Stomach (tissue), 8 donors: ENCODE measurements at regions not wholly inside any gene's neighbourhood (a gene's known extent, or its start where the extent isn't known, plus 50 kb on each side); places are given as distances from the start of the nearest gene placed in this dataset.

ENCODE experiments used
- DNase-seq, 2 donors: peaks; one replicate each; pipeline versions ENCODE4 v3.0.0 to v3.0.0-alpha.2; 2013 to 2019
- H3K27ac ChIP-seq, 5 donors: fragments of 200-600 bp in 4 of 5; sonication (generic) in 4 of 5; one replicate each; pipeline ENCODE4 v1.5.1; 2013 to 2019; ENCODE audit warnings: mild to moderate bottlenecking in 1 of 5, moderate library complexity in 1 of 5
- H3K27me3 ChIP-seq, 3 donors: fragments of 200-600 bp; sonication (generic); one replicate each; pipeline ENCODE4 v1.5.1; 2017 to 2019; ENCODE audit warnings: mixed run types in 1 of 3
- H3K36me3 ChIP-seq, 4 donors: fragments of 200-600 bp; sonication (generic); 1 replicate in 3 of 4; 2 replicates in 1 of 4; pipeline ENCODE4 v1.5.1; 2016 to 2019
- H3K4me1 ChIP-seq, 4 donors: fragments of 200-600 bp; sonication (generic); one replicate each; pipeline ENCODE4 v1.5.1; 2016 to 2019
- H3K4me3 ChIP-seq, 4 donors: fragments of 200-600 bp; sonication (generic) in 3 of 4; one replicate each; pipeline ENCODE4 v1.5.1; 2016 to 2019; ENCODE audit warnings: mild to moderate bottlenecking in 1 of 4
- H3K9me3 ChIP-seq, 4 donors: fragments of 200-600 bp; sonication (generic); one replicate each; pipeline ENCODE4 v1.5.1; 2016 to 2019
- CTCF ChIP-seq, 7 experiments: fragments of 450-650 bp in 4 of 7; fragments of 200-600 bp in 3 of 7; sonication (generic) in 3 of 7; IDR thresholded peaks; one replicate each; pipeline ENCODE4 v1.5.1; 2016 to 2019; ENCODE audit warnings: antibody characterized with exemption in 7 of 7, control low read depth in 2 of 7, mild to moderate bottlenecking in 1 of 7
- EP300 ChIP-seq: sonication (generic); formaldehyde crosslinking; IDR thresholded peaks from one replicate; pipeline ENCODE4 v1.6.1; 2017; ENCODE audit warnings: antibody characterized with exemption
- POLR2A ChIP-seq, 4 donors: fragments of 450-650 bp; IDR thresholded peaks; one replicate each; pipeline ENCODE4 v1.6.1; 2016; ENCODE audit warnings: antibody characterized with exemption in 4 of 4, control low read depth in 2 of 4, mild to moderate bottlenecking in 1 of 4, moderate library complexity in 1 of 4
- POLR2AphosphoS5 ChIP-seq, 3 donors: sonication (generic); formaldehyde crosslinking; IDR thresholded peaks; one replicate each; pipeline ENCODE4 v1.6.1; 2016; ENCODE audit warnings: antibody characterized with exemption in 3 of 3
- WGBS, 5 donors: extraction: QIAGEN DNeasy Blood & Tissue Kit in 3 of 5; methylation state at CpG; one replicate each; pipeline versions ENCODE4 v1.1.5 to v1.1.7; 2013 to 2018; 5-methylcytosine and 5-hydroxymethylcytosine counted together
- intact Hi-C: fragments of 100-400 bp; cut with DNase I; formaldehyde crosslinking; loops from one replicate; pipeline ENCODE4 v1.15.1; 2023; ENCODE audit warnings: low total_unique reads
- donor health status: healthy with polysubstance abuse.
- donor health status: Bipolar disorder and iron deficiency.
- donor health status: healthy.

GRCh38 chr10:55224007-55224781, 423.2 kb upstream of the PCDH15 start:
- TF ChIP-seq CTCF (IDR thresholded peaks at IDR 0.05) (no peak), EP300 (no peak), POLR2AphosphoS5 (IDR thresholded peaks at IDR 0.05) (no peak), POLR2A (IDR thresholded peaks at IDR 0.05) (no peak)
- no peaks in the 10 kb centered on the region for H3K36me3 ChIP-seq
- H3K27me3 ChIP-seq = no peaks in the 10 kb centered on the region
- H3K27ac ChIP-seq = no peak overlapping the region
- no peaks in the 10 kb centered on the region for H3K9me3 ChIP-seq
- H3K4me1 ChIP-seq = no peaks in the 10 kb centered on the region
- WGBS, 5 donors = 77 to 89% (median 85%) methylated on average over 5 of the region's 5 CpGs
- H3K4me3 ChIP-seq = no peak overlapping the region
- DNase-seq = no peak
- intact Hi-C loops = no loop called here

- no peak for DNase-seq
- Histone ChIP-seq H3K9me3 (no peaks in the 10 kb centered on the region), H3K36me3 (no peaks in the 10 kb centered on the region), H3K27me3 (no peaks in the 10 kb centered on the region), H3K4me1 (no peaks in the 10 kb centered on the region), H3K4me3 (no peak overlapping the region), H3K27ac (no peak overlapping the region)
- intact Hi-C loops = no loop called here
- TF ChIP-seq POLR2AphosphoS5 (IDR thresholded peaks at IDR 0.05) (no peak), CTCF (IDR thresholded peaks at IDR 0.05) (no peak), EP300 (no peak), POLR2A (IDR thresholded peaks at IDR 0.05) (no peak)
- 82 to 89% (median 85%) methylated on average over 2 of the region's 2 CpGs for WGBS, 5 donors
These were observed 422.3 kb upstream of the PCDH15 start for GRCh38 chr10:55223352-55223751.

- H3K27ac ChIP-seq = no peak overlapping the region
- H3K4me1 ChIP-seq = no peaks in the 10 kb centered on the region
- intact Hi-C loops = no loop called here
- TF ChIP-seq CTCF (IDR thresholded peaks at IDR 0.05) = no peak
- TF ChIP-seq POLR2A (IDR thresholded peaks at IDR 0.05) = no peak
- no peak for TF ChIP-seq POLR2AphosphoS5 (IDR thresholded peaks at IDR 0.05)
- TF ChIP-seq EP300 = no peak
- no peaks in the 10 kb centered on the region for H3K9me3 ChIP-seq
- H3K27me3 ChIP-seq = no peaks in the 10 kb centered on the region
- no peak overlapping the region for H3K4me3 ChIP-seq
- DNase-seq = no peak
- H3K36me3 ChIP-seq = no peaks in the 10 kb centered on the region
These were observed 419.9 kb upstream of the PCDH15 start for GRCh38 chr10:55220975-55221374.

GRCh38 chr10:55215699-55216098, 414.7 kb upstream of the PCDH15 start:
- no peak overlapping the region for H3K4me3 ChIP-seq
- H3K9me3 ChIP-seq = no peaks in the 10 kb centered on the region
- DNase-seq = no peak
- H3K27ac ChIP-seq = no peak overlapping the region
- no peaks in the 10 kb centered on the region for H3K36me3 ChIP-seq
- no peaks in the 10 kb centered on the region for H3K4me1 ChIP-seq
- no peaks in the 10 kb centered on the region for H3K27me3 ChIP-seq
- WGBS, 5 donors = 65 to 89% (median 74%) methylated on average over 1 of the region's 1 CpG
- intact Hi-C loops = no loop called here
- TF ChIP-seq POLR2A (IDR thresholded peaks at IDR 0.05) = no peak
- TF ChIP-seq POLR2AphosphoS5 (IDR thresholded peaks at IDR 0.05) = no peak
- TF ChIP-seq CTCF (IDR thresholded peaks at IDR 0.05) = no peak
- no peak for TF ChIP-seq EP300
